ENCODE measurements at regions not wholly inside any gene's neighbourhood (a gene's known extent, or its start where the extent isn't known, plus 50 kb on each side); places are given as distances from the start of the nearest gene placed in this dataset.

DNA sequence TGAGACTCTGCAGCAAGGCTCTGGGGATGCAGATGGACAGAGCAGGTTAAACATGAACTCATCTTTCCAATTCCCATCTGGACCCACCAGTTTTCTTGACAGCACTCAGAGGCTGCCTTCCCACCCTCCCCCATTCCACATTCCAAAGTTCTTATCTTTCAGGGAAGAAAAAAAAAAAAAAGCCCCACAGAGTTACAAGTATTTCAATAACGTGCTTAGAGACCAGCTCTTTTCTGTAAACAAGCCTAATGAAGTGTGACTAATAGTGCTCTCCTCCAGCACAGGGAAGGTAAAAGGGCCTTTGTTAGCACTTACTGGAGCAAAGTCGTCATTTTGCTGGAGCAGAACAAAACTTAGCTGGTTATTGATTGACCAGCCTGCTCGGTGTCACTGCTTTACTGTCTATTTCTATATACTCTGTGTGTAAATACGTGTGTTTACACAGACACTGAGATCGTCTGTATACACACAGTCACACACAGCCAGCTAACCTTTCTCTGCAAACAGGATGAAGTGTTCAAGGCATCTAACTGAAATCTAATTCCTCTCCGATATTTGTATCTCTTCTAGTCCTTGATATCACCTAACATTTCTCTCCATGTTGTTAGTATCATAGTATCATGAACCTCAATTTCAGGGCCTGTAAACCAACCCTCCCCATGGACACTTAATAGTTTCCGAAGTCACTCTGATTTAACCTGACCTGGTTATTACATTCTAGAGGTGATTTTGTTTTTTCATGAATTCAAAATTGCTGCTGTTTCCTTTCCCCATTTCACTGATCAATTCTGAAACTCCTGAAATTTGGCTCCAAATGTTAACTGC lies 84.9 kb downstream of the ZNF608 start (continued):
- TF ChIP-seq HNF4A (conservative IDR thresholded peaks at IDR 0.05) = peak; percentile 64 to 69
- peak; percentile 81 for TF ChIP-seq SP1 (IDR thresholded peaks at IDR 0.05)
- TF ChIP-seq GABPA (IDR thresholded peaks at IDR 0.05 in 1 of 2, conservative IDR thresholded peaks at IDR 0.05 in 1 of 2) = no peak
- peak; percentile 24 for TF ChIP-seq HNF4G (IDR thresholded peaks at IDR 0.05)
- TF ChIP-seq TAF1 (conservative IDR thresholded peaks at IDR 0.05) = no peak
- TF ChIP-seq JUND (IDR thresholded peaks at IDR 0.05) = peak; percentile 55 to 80
- peak; percentile 36 to 56 for TF ChIP-seq RAD21 (IDR thresholded peaks at IDR 0.05)
- peak; percentile 99 for TF ChIP-seq FOXA2 (IDR thresholded peaks at IDR 0.05)
- TF ChIP-seq, protein P1, sequence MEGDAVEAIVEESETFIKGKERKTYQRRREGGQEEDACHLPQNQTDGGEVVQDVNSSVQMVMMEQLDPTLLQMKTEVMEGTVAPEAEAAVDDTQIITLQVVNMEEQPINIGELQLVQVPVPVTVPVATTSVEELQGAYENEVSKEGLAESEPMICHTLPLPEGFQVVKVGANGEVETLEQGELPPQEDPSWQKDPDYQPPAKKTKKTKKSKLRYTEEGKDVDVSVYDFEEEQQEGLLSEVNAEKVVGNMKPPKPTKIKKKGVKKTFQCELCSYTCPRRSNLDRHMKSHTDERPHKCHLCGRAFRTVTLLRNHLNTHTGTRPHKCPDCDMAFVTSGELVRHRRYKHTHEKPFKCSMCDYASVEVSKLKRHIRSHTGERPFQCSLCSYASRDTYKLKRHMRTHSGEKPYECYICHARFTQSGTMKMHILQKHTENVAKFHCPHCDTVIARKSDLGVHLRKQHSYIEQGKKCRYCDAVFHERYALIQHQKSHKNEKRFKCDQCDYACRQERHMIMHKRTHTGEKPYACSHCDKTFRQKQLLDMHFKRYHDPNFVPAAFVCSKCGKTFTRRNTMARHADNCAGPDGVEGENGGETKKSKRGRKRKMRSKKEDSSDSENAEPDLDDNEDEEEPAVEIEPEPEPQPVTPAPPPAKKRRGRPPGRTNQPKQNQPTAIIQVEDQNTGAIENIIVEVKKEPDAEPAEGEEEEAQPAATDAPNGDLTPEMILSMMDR (IDR thresholded peaks at IDR 0.05; ENCODE audit: low read depth, low read length, missing input control) = no peak

DNA sequence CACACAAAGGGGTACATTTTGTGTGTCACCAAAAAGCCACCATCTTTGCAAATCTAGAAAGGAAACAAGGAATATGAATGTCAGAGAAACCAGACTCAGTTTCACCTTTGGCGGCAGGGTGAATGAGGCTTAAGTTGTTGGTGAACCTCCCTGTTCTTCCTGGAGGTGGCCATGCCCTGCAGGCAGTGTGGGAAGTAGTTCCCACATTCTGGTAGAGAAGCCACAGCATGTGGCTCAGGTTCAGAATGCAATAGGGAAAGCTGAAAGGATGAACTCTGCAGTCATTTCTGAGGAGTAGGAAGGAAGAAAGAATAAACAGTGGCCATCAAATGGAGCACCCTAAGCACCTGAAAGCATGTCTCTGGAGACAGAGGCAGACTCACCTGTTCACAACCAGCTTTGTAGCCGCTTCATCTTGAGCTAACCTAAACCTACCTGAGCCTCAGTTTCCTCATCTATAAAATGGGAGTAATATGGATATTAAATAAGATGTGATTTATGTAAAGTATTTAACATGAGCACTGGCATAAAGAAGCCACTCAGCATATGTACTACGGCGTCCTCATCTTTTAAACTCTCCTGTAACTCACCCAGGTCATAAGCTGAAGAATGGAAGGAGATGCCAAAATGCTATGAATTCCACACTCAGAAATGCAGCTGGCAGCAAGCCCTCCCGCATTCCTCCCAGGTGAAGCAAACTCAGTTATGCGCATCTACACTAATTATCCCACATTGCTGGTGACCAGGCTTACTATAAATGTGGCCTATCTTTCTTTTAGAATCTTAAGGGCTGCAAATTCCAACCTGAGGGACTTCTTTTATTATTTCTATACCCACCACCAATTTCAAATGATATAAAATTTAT lies 86.0 kb downstream of the ZNF608 start:
- Histone ChIP-seq H3K9me3 (ENCODE audit: control insufficient read depth in 4 of 4, low read length in 3 of 4) (no peaks in the 10 kb centered on the region), H3K4me3 (ENCODE audit: low read depth in 1 of 3, low read length in 3 of 3) (no peak overlapping the region), H3K4me1 (ENCODE audit: control insufficient read depth in 4 of 4, insufficient read depth in 4 of 4, low read length in 3 of 4) (peaks cover 10 to 37% (median 25%) of the 10 kb centered on the region in 4 donors), H3K9ac (ENCODE audit: low read depth in 1 of 2, low read length in 2 of 2) (no peak overlapping the region), H3K36me3 (ENCODE audit: control insufficient read depth in 4 of 4, insufficient read depth in 3 of 4, low read depth in 1 of 4, low read length in 3 of 4) (no peaks in the 10 kb centered on the region), H3K27me3 (ENCODE audit: control insufficient read depth in 4 of 4, insufficient read depth in 4 of 4, low read length in 3 of 4) (no peaks in the 10 kb centered on the region), H3K27ac (ENCODE audit: low read depth in 1 of 2, low read length in 2 of 2) (peak overlapping the region in 1 of 2 donors; percentile 78)
- 94% methylated on average over 6 of the region's 6 CpGs for WGBS
- no peak for TF ChIP-seq EGR1 (IDR thresholded peaks at IDR 0.05; ENCODE audit: low read depth in 2 of 2)
- no peak for TF ChIP-seq NR2F2 (IDR thresholded peaks at IDR 0.05)
- TF ChIP-seq, protein P2, sequence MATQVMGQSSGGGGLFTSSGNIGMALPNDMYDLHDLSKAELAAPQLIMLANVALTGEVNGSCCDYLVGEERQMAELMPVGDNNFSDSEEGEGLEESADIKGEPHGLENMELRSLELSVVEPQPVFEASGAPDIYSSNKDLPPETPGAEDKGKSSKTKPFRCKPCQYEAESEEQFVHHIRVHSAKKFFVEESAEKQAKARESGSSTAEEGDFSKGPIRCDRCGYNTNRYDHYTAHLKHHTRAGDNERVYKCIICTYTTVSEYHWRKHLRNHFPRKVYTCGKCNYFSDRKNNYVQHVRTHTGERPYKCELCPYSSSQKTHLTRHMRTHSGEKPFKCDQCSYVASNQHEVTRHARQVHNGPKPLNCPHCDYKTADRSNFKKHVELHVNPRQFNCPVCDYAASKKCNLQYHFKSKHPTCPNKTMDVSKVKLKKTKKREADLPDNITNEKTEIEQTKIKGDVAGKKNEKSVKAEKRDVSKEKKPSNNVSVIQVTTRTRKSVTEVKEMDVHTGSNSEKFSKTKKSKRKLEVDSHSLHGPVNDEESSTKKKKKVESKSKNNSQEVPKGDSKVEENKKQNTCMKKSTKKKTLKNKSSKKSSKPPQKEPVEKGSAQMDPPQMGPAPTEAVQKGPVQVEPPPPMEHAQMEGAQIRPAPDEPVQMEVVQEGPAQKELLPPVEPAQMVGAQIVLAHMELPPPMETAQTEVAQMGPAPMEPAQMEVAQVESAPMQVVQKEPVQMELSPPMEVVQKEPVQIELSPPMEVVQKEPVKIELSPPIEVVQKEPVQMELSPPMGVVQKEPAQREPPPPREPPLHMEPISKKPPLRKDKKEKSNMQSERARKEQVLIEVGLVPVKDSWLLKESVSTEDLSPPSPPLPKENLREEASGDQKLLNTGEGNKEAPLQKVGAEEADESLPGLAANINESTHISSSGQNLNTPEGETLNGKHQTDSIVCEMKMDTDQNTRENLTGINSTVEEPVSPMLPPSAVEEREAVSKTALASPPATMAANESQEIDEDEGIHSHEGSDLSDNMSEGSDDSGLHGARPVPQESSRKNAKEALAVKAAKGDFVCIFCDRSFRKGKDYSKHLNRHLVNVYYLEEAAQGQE (IDR thresholded peaks at IDR 0.05) = no peak
- TF ChIP-seq SP1 (IDR thresholded peaks at IDR 0.05) = no peak
- TF ChIP-seq GABPA (IDR thresholded peaks at IDR 0.05 in 1 of 2, conservative IDR thresholded peaks at IDR 0.05 in 1 of 2) = no peak
- TF ChIP-seq, protein P3, sequence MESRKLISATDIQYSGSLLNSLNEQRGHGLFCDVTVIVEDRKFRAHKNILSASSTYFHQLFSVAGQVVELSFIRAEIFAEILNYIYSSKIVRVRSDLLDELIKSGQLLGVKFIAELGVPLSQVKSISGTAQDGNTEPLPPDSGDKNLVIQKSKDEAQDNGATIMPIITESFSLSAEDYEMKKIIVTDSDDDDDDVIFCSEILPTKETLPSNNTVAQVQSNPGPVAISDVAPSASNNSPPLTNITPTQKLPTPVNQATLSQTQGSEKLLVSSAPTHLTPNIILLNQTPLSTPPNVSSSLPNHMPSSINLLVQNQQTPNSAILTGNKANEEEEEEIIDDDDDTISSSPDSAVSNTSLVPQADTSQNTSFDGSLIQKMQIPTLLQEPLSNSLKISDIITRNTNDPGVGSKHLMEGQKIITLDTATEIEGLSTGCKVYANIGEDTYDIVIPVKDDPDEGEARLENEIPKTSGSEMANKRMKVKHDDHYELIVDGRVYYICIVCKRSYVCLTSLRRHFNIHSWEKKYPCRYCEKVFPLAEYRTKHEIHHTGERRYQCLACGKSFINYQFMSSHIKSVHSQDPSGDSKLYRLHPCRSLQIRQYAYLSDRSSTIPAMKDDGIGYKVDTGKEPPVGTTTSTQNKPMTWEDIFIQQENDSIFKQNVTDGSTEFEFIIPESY (IDR thresholded peaks at IDR 0.05) = no peak
- TF ChIP-seq FOXA2 (IDR thresholded peaks at IDR 0.05) = no peak
- TF ChIP-seq HNF4G (IDR thresholded peaks at IDR 0.05) = no peak
- TF ChIP-seq JUND (IDR thresholded peaks at IDR 0.05) = no peak
- TF ChIP-seq, protein P1 (IDR thresholded peaks at IDR 0.05; ENCODE audit: low read depth, low read length, missing input control) = no peak
- TF ChIP-seq, protein P4, sequence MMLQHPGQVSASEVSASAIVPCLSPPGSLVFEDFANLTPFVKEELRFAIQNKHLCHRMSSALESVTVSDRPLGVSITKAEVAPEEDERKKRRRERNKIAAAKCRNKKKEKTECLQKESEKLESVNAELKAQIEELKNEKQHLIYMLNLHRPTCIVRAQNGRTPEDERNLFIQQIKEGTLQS (IDR thresholded peaks at IDR 0.05) = no peak
- no peak for TF ChIP-seq RAD21 (IDR thresholded peaks at IDR 0.05)
- no peak for TF ChIP-seq YY1 (IDR thresholded peaks at IDR 0.05)
- no peak for TF ChIP-seq HNF4A (conservative IDR thresholded peaks at IDR 0.05)
- TF ChIP-seq, protein P5, sequence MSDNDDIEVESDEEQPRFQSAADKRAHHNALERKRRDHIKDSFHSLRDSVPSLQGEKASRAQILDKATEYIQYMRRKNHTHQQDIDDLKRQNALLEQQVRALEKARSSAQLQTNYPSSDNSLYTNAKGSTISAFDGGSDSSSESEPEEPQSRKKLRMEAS (IDR thresholded peaks at IDR 0.05) = no peak
- no peak for TF ChIP-seq FOXA1 (IDR thresholded peaks at IDR 0.05)
- TF ChIP-seq RXRA (IDR thresholded peaks at IDR 0.05) = no peak
- TF ChIP-seq TAF1 (conservative IDR thresholded peaks at IDR 0.05) = no peak
- no peak for DNase-seq (ENCODE audit: low spot score)
